ENCODE measurements at regions not wholly inside any gene's neighbourhood (a gene's known extent, or its start where the extent isn't known, plus 50 kb on each side); places are given as distances from the start of the nearest gene placed in this dataset.

GRCh38 chr2:83079007-83079406, 1380.1 kb downstream of the SUCLG1 start:
- no peak for TF ChIP-seq CTCF (IDR thresholded peaks at IDR 0.05)
- no peak for TF ChIP-seq FOSL2 (IDR thresholded peaks at IDR 0.05)
- no peak for TF ChIP-seq FOSL2 (CRISPR knock-in tag; IDR thresholded peaks at IDR 0.05)
- no peak for TF ChIP-seq ELK1 (IDR thresholded peaks at IDR 0.05; ENCODE audit: low read depth, low read length)
